Liver (tissue), 8 donors: ENCODE measurements at regions not wholly inside any gene's neighbourhood (a gene's known extent, or its start where the extent isn't known, plus 50 kb on each side); places are given as distances from the start of the nearest gene placed in this dataset.

Source experiments
- DNase-seq: peaks from one replicate; pipeline ENCODE4 v3.0.0-alpha.2; 2017; ENCODE audit warnings: low spot score
- H3K27ac ChIP-seq, 2 donors: one replicate each; pipeline ENCODE4 v1.7.0; 2013; ENCODE audit warnings: inconsistent platforms in 2 of 2, low read length in 2 of 2, control low read depth in 1 of 2, low read depth in 1 of 2, mild to moderate bottlenecking in 1 of 2
- H3K27me3 ChIP-seq, 4 donors: one replicate each; pipeline versions ENCODE4 v1.6.1 to v1.7.0; 2013; ENCODE audit warnings: low read length in 3 of 4, inconsistent platforms in 1 of 4, mild to moderate bottlenecking in 1 of 4, moderate library complexity in 1 of 4; ENCODE audit not compliant: control insufficient read depth in 4 of 4, insufficient read depth in 4 of 4
- H3K36me3 ChIP-seq, 4 donors: one replicate each; pipeline versions ENCODE4 v1.6.1 to v1.7.0; 2013; ENCODE audit warnings: low read length in 3 of 4, mild to moderate bottlenecking in 3 of 4, low read depth in 1 of 4, moderate library complexity in 1 of 4; ENCODE audit not compliant: control insufficient read depth in 4 of 4, insufficient read depth in 3 of 4
- H3K4me1 ChIP-seq, 4 donors: one replicate each; pipeline versions ENCODE4 v1.6.1 to v1.7.0; 2013; ENCODE audit warnings: low read length in 3 of 4, mild to moderate bottlenecking in 3 of 4, moderate library complexity in 1 of 4; ENCODE audit not compliant: control insufficient read depth in 4 of 4, insufficient read depth in 4 of 4
- H3K4me3 ChIP-seq, 3 donors: one replicate each; pipeline versions ENCODE4 v1.6.1 to v1.7.0; 2013; ENCODE audit warnings: low read length in 3 of 3, control low read depth in 1 of 3, low read depth in 1 of 3, mild to moderate bottlenecking in 1 of 3
- H3K9ac ChIP-seq, 2 donors: one replicate each; pipeline ENCODE4 v1.7.0; 2013; ENCODE audit warnings: low read length in 2 of 2, mild to moderate bottlenecking in 2 of 2, moderate library complexity in 2 of 2, control low read depth in 1 of 2, low read depth in 1 of 2
- H3K9me3 ChIP-seq, 4 donors: one replicate each; pipeline versions ENCODE4 v1.6.1 to v1.7.0; 2013; ENCODE audit warnings: low read length in 3 of 4; ENCODE audit not compliant: control insufficient read depth in 4 of 4
- ATF3 ChIP-seq: IDR thresholded peaks from 2 replicates; pipeline ENCODE4 v1.6.1; 2016; ENCODE audit warnings: antibody characterized with exemption
- CTCF ChIP-seq: fragments of 150-350 bp; IDR thresholded peaks from 2 replicates; pipeline ENCODE4 v1.5.1; 2017; ENCODE audit warnings: improper control_type of control experiment, low read depth, low read length; ENCODE audit not compliant: missing input control
- EGR1 ChIP-seq, 2 donors: IDR thresholded peaks; 2 replicates each; pipeline ENCODE4 v1.6.1; 2016 to 2018; ENCODE audit warnings: antibody characterized with exemption in 2 of 2, low read depth in 2 of 2
- FOXA1 ChIP-seq: IDR thresholded peaks from 2 replicates; pipeline ENCODE4 v1.6.1; 2016; ENCODE audit warnings: antibody characterized with exemption
- GABPA ChIP-seq, 2 donors: IDR thresholded peaks in 1 of 2; conservative IDR thresholded peaks in 1 of 2; 2 replicates each; pipeline ENCODE4 v1.6.1; 2016; ENCODE audit warnings: antibody characterized with exemption in 2 of 2, mild to moderate bottlenecking in 1 of 2, moderate library complexity in 1 of 2
- HNF4A ChIP-seq, 2 donors: conservative IDR thresholded peaks; 2 replicates each; pipeline ENCODE4 v1.6.1; 2016; ENCODE audit warnings: antibody characterized with exemption in 2 of 2, mild to moderate bottlenecking in 2 of 2
- HNF4G ChIP-seq: IDR thresholded peaks from 2 replicates; pipeline ENCODE4 v1.6.1; 2016; ENCODE audit warnings: antibody characterized with exemption
- JUND ChIP-seq, 2 donors: IDR thresholded peaks; 2 replicates each; pipeline ENCODE4 v1.6.1; 2016; ENCODE audit warnings: antibody characterized with exemption in 2 of 2
- NR2F2 ChIP-seq: IDR thresholded peaks from 2 replicates; pipeline ENCODE4 v1.6.1; 2016; ENCODE audit warnings: antibody characterized with exemption
- REST ChIP-seq: IDR thresholded peaks from 2 replicates; pipeline ENCODE4 v1.6.1; 2016; ENCODE audit warnings: antibody characterized with exemption, mild to moderate bottlenecking
- RXRA ChIP-seq, 2 donors: IDR thresholded peaks; 2 replicates each; pipeline ENCODE4 v1.6.1; 2017 to 2018; ENCODE audit warnings: antibody characterized with exemption in 2 of 2, mild to moderate bottlenecking in 1 of 2
- SP1 ChIP-seq: IDR thresholded peaks from 2 replicates; pipeline ENCODE4 v1.6.1; 2018; ENCODE audit warnings: antibody characterized with exemption, mild to moderate bottlenecking
- TAF1 ChIP-seq: conservative IDR thresholded peaks from 2 replicates; pipeline ENCODE4 v1.6.1; 2016; ENCODE audit warnings: antibody characterized with exemption, mild to moderate bottlenecking
- WGBS: extraction: QIAGEN DNeasy Blood & Tissue Kit; methylation state at CpG from one replicate; pipeline ENCODE4 v1.1.7; 2013; 5-methylcytosine and 5-hydroxymethylcytosine counted together
- TF ChIP-seq, protein P1 (sequence below): IDR thresholded peaks from 2 replicates; pipeline ENCODE4 v1.6.1; 2016; ENCODE audit warnings: antibody characterized with exemption
- TF ChIP-seq, protein P2 (sequence below): IDR thresholded peaks from 2 replicates; pipeline ENCODE4 v1.6.1; 2016; ENCODE audit warnings: antibody characterized with exemption
- donor health status: healthy.
- donor health status: healthy.
- donor health status: healthy.
- donor health status: healthy.
- donor health status: healthy.

DNA sequence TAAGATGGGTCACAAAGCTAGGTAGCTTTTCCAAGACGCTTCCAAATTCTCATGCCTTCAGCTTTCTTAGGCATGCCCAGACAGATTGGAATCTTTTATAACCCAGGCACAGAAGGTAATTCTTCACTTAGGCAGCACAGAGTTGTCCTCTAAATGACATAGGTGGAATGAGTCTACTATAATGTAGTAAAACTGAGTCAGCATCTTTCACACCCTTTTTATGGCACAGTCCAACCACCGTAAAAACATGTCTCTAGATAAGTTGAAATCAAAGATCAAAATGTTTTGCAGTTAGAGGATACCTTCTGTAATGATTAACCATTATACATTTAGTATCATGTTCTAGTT is 128.4 kb upstream of the FAT1 start:
- Histone ChIP-seq H3K4me1 (no peaks in the 10 kb centered on the region), H3K9me3 (no peaks in the 10 kb centered on the region), H3K9ac (no peak overlapping the region), H3K27me3 (no peaks in the 10 kb centered on the region), H3K36me3 (no peaks in the 10 kb centered on the region), H3K27ac (no peak overlapping the region), H3K4me3 (no peak overlapping the region)
- DNase-seq = no peak
- WGBS = 56% methylated on average over 2 of the region's 2 CpGs
- no peak for TF ChIP-seq CTCF
- TF ChIP-seq HNF4A (conservative IDR thresholded peaks at IDR 0.05) = no peak
- TF ChIP-seq TAF1 = no peak
- TF ChIP-seq ATF3 = no peak
- no peak for TF ChIP-seq RXRA (IDR thresholded peaks at IDR 0.05)
- no peak for TF ChIP-seq REST
- TF ChIP-seq FOXA1 = no peak
- no peak for TF ChIP-seq NR2F2
- TF ChIP-seq, protein P1, sequence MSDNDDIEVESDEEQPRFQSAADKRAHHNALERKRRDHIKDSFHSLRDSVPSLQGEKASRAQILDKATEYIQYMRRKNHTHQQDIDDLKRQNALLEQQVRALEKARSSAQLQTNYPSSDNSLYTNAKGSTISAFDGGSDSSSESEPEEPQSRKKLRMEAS = no peak
- TF ChIP-seq, protein P2, sequence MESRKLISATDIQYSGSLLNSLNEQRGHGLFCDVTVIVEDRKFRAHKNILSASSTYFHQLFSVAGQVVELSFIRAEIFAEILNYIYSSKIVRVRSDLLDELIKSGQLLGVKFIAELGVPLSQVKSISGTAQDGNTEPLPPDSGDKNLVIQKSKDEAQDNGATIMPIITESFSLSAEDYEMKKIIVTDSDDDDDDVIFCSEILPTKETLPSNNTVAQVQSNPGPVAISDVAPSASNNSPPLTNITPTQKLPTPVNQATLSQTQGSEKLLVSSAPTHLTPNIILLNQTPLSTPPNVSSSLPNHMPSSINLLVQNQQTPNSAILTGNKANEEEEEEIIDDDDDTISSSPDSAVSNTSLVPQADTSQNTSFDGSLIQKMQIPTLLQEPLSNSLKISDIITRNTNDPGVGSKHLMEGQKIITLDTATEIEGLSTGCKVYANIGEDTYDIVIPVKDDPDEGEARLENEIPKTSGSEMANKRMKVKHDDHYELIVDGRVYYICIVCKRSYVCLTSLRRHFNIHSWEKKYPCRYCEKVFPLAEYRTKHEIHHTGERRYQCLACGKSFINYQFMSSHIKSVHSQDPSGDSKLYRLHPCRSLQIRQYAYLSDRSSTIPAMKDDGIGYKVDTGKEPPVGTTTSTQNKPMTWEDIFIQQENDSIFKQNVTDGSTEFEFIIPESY = no peak
- no peak for TF ChIP-seq HNF4G
- TF ChIP-seq JUND (IDR thresholded peaks at IDR 0.05) = no peak
- no peak for TF ChIP-seq GABPA (IDR thresholded peaks at IDR 0.05 in 1 of 2, conservative IDR thresholded peaks at IDR 0.05 in 1 of 2)

DNA sequence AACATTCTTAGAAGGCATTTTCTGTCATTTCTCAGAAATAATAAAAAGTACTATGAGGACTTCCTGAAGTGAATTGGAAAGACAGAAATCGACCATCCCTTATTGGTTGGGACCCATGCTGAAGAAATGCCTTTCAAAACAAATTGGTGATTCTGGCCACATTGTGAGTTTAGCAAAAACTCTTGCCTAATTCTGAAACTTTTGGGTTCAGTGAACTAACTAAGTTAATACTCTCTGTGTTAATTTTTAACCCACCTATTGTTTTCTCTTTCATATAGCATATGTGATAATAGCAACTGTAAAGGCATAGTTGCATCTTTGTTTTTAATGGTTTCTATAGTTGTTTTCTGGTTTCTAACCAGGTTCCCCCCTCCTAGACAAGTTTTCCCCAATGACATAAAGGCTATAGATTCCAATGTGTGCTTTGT is 129.3 kb upstream of the FAT1 start:
- Histone ChIP-seq H3K27ac (no peak overlapping the region), H3K36me3 (no peaks in the 10 kb centered on the region), H3K27me3 (no peaks in the 10 kb centered on the region), H3K9me3 (no peaks in the 10 kb centered on the region), H3K9ac (no peak overlapping the region), H3K4me3 (no peak overlapping the region), H3K4me1 (no peaks in the 10 kb centered on the region)
- TF ChIP-seq, protein P1 = no peak
- TF ChIP-seq HNF4A (conservative IDR thresholded peaks at IDR 0.05) = no peak
- no peak for TF ChIP-seq TAF1
- no peak for TF ChIP-seq EGR1 (IDR thresholded peaks at IDR 0.05; ENCODE audit: low read depth in 2 of 2)
- no peak for TF ChIP-seq RXRA (IDR thresholded peaks at IDR 0.05)
- no peak for TF ChIP-seq SP1
- TF ChIP-seq NR2F2 = no peak
- TF ChIP-seq, protein P2 = no peak
- TF ChIP-seq REST = no peak
- no peak for DNase-seq
- WGBS = 57% methylated on average over 1 of the region's 1 CpG
